ENCODE measurements at regions not wholly inside any gene's neighbourhood (a gene's known extent, or its start where the extent isn't known, plus 50 kb on each side); places are given as distances from the start of the nearest gene placed in this dataset.
"Not testable (repeated sequence)": the region's sequence is repeated elsewhere in the genome, so short reads cannot be mapped to it uniquely, and the experiment has no call there.

- DNase-seq (ENCODE audit: low read depth, low spot score) = no peak
- H3K27me3 ChIP-seq (ENCODE audit: control insufficient read depth, insufficient read depth, low read length) = no peaks in the 10 kb centered on the region
- no peak for TF ChIP-seq CTCF (IDR thresholded peaks at IDR 0.05; ENCODE audit: low read depth, low read length)
- H3K27ac ChIP-seq (ENCODE audit: low read depth, low read length) = no peak overlapping the region
- no peak overlapping the region for H3K4me3 ChIP-seq (ENCODE audit: low read depth, low read length)
- H3K9me3 ChIP-seq (ENCODE audit: control insufficient read depth, insufficient read depth, low read length) = no peaks in the 10 kb centered on the region
- CTCF ChIA-PET = no interaction called here
- POLR2A ChIA-PET = no interaction called here
Observed at GRCh38 chr11:92611157-92611556, 358.3 kb upstream of the MTNR1B start.

- CTCF ChIA-PET; H3K27ac ChIP-seq (ENCODE audit: low read depth, low read length); POLR2A ChIA-PET; H3K4me3 ChIP-seq (ENCODE audit: low read depth, low read length); H3K27me3 ChIP-seq (ENCODE audit: control insufficient read depth, insufficient read depth, low read length); DNase-seq (ENCODE audit: low read depth, low spot score); H3K9me3 ChIP-seq (ENCODE audit: control insufficient read depth, insufficient read depth, low read length): not testable (repeated sequence)
Observed at GRCh38 chr11:92618020-92618419, 351.4 kb upstream of the MTNR1B start.

GRCh38 chr11:92623055-92623454 lies 346.4 kb upstream of the MTNR1B start:
- no peak overlapping the region for H3K27ac ChIP-seq (ENCODE audit: low read depth, low read length)
- POLR2A ChIA-PET = no interaction called here
- H3K9me3 ChIP-seq (ENCODE audit: control insufficient read depth, insufficient read depth, low read length) = no peaks in the 10 kb centered on the region
- no peak overlapping the region for H3K4me3 ChIP-seq (ENCODE audit: low read depth, low read length)
- no peaks in the 10 kb centered on the region for H3K27me3 ChIP-seq (ENCODE audit: control insufficient read depth, insufficient read depth, low read length)
- CTCF ChIA-PET = no interaction called here
- DNase-seq (ENCODE audit: low read depth, low spot score) = no peak
- TF ChIP-seq CTCF (IDR thresholded peaks at IDR 0.05; ENCODE audit: low read depth, low read length) = no peak

GRCh38 chr11:92625894-92626293 lies 343.6 kb upstream of the MTNR1B start:
- no peak overlapping the region for H3K4me3 ChIP-seq (ENCODE audit: low read depth, low read length)
- ChIA-PET CTCF (no interaction called here), POLR2A (no interaction called here)
- TF ChIP-seq CTCF (IDR thresholded peaks at IDR 0.05; ENCODE audit: low read depth, low read length) = no peak
- no peak for DNase-seq (ENCODE audit: low read depth, low spot score)
- H3K27ac ChIP-seq (ENCODE audit: low read depth, low read length) = no peak overlapping the region
- H3K9me3 ChIP-seq (ENCODE audit: control insufficient read depth, insufficient read depth, low read length) = no peaks in the 10 kb centered on the region
- no peaks in the 10 kb centered on the region for H3K27me3 ChIP-seq (ENCODE audit: control insufficient read depth, insufficient read depth, low read length)

- ChIA-PET CTCF (no interaction called here), POLR2A (no interaction called here)
- H3K27me3 ChIP-seq (ENCODE audit: control insufficient read depth, insufficient read depth, low read length) = no peaks in the 10 kb centered on the region
- H3K4me3 ChIP-seq (ENCODE audit: low read depth, low read length) = no peak overlapping the region
- no peak for DNase-seq (ENCODE audit: low read depth, low spot score)
- H3K9me3 ChIP-seq (ENCODE audit: control insufficient read depth, insufficient read depth, low read length) = no peaks in the 10 kb centered on the region
- H3K27ac ChIP-seq (ENCODE audit: low read depth, low read length) = no peak overlapping the region
- no peak for TF ChIP-seq CTCF (IDR thresholded peaks at IDR 0.05; ENCODE audit: low read depth, low read length)
Observed at GRCh38 chr11:92626624-92627023, 342.8 kb upstream of the MTNR1B start.

- no peak overlapping the region for H3K27ac ChIP-seq (ENCODE audit: low read depth, low read length)
- POLR2A ChIA-PET = no interaction called here
- no peak for DNase-seq (ENCODE audit: low read depth, low spot score)
- CTCF ChIA-PET = no interaction called here
- H3K4me3 ChIP-seq (ENCODE audit: low read depth, low read length) = no peak overlapping the region
- no peaks in the 10 kb centered on the region for H3K27me3 ChIP-seq (ENCODE audit: control insufficient read depth, insufficient read depth, low read length)
- no peaks in the 10 kb centered on the region for H3K9me3 ChIP-seq (ENCODE audit: control insufficient read depth, insufficient read depth, low read length)
- no peak for TF ChIP-seq CTCF (IDR thresholded peaks at IDR 0.05; ENCODE audit: low read depth, low read length)
Observed at GRCh38 chr11:92627615-92628256, 341.7 kb upstream of the MTNR1B start.

All from AG04450 (cell line).